ENCODE measurements at regions not wholly inside any gene's neighbourhood (a gene's known extent, or its start where the extent isn't known, plus 50 kb on each side); places are given as distances from the start of the nearest gene placed in this dataset.

- no peaks in the 10 kb centered on the region for H3K36me3 ChIP-seq
- no peaks in the 10 kb centered on the region for H3K9me3 ChIP-seq
- H3K4me3 ChIP-seq, result no peak overlapping the region
- H3K4me1 ChIP-seq, result no peaks in the 10 kb centered on the region
- 62 to 70% methylated on average over 2 of the region's 2 CpGs for WGBS, 2 donors (ENCODE audit: low coverage in 1 of 2)
- TF ChIP-seq CTCF (IDR thresholded peaks at IDR 0.05) (no peak), EP300 (IDR thresholded peaks at IDR 0.05) (no peak), POLR2AphosphoS5 (IDR thresholded peaks at IDR 0.05) (no peak), POLR2A (IDR thresholded peaks at IDR 0.05) (no peak)
- peak; percentile 48 for ATAC-seq
- H3K27ac ChIP-seq, result no peak overlapping the region
- H3K27me3 ChIP-seq, result no peaks in the 10 kb centered on the region
Observed at GRCh38 chr18:61655630-61656029, 237.2 kb downstream of the RNF152 start.

GRCh38 chr18:61653823-61654551 is 238.8 kb downstream of the RNF152 start:
- Histone ChIP-seq H3K36me3 (no peaks in the 10 kb centered on the region), H3K27me3 (no peaks in the 10 kb centered on the region), H3K4me1 (no peaks in the 10 kb centered on the region), H3K27ac (no peak overlapping the region), H3K9me3 (no peaks in the 10 kb centered on the region), H3K4me3 (no peak overlapping the region)
- WGBS, 2 donors (ENCODE audit: low coverage in 1 of 2), result 72 to 74% methylated on average over 2 to 4 of the region's 4 CpGs
- no peak for TF ChIP-seq EP300 (IDR thresholded peaks at IDR 0.05)
- TF ChIP-seq CTCF (IDR thresholded peaks at IDR 0.05), result no peak
- no peak for TF ChIP-seq POLR2A (IDR thresholded peaks at IDR 0.05)
- no peak for ATAC-seq

- no peaks in the 10 kb centered on the region for H3K9me3 ChIP-seq
- no peak overlapping the region for H3K4me3 ChIP-seq
- ATAC-seq, result no peak
- no peak for TF ChIP-seq EP300 (IDR thresholded peaks at IDR 0.05)
- no peak for TF ChIP-seq POLR2AphosphoS5 (IDR thresholded peaks at IDR 0.05)
- TF ChIP-seq POLR2A (IDR thresholded peaks at IDR 0.05), result no peak
- TF ChIP-seq CTCF (IDR thresholded peaks at IDR 0.05), result no peak
- no peaks in the 10 kb centered on the region for H3K27me3 ChIP-seq
- H3K4me1 ChIP-seq, result no peaks in the 10 kb centered on the region
- 67 to 81% methylated on average over 3 to 4 of the region's 4 CpGs for WGBS, 2 donors (ENCODE audit: low coverage in 1 of 2)
- no peak overlapping the region for H3K27ac ChIP-seq
- no peaks in the 10 kb centered on the region for H3K36me3 ChIP-seq
Observed at GRCh38 chr18:61651880-61652268, 240.9 kb downstream of the RNF152 start.

GRCh38 chr18:61651145-61651879 is 241.5 kb downstream of the RNF152 start:
- TF ChIP-seq POLR2A (IDR thresholded peaks at IDR 0.05), result no peak
- TF ChIP-seq POLR2AphosphoS5 (IDR thresholded peaks at IDR 0.05), result no peak
- TF ChIP-seq CTCF (IDR thresholded peaks at IDR 0.05), result no peak
- no peak for TF ChIP-seq EP300 (IDR thresholded peaks at IDR 0.05)
- 68% methylated on average over 3 of the region's 3 CpGs for WGBS, 2 donors (ENCODE audit: low coverage in 1 of 2)

More at GRCh38 chr18:61651145-61651879, 241.5 kb downstream of the RNF152 start:
- Histone ChIP-seq H3K36me3 (no peaks in the 10 kb centered on the region), H3K9me3 (no peaks in the 10 kb centered on the region), H3K4me3 (no peak overlapping the region), H3K27ac (no peak overlapping the region), H3K4me1 (no peaks in the 10 kb centered on the region), H3K27me3 (no peaks in the 10 kb centered on the region)
- no peak for ATAC-seq
